Esophagus squamous epithelium (tissue), 4 donors: ENCODE measurements at regions not wholly inside any gene's neighbourhood (a gene's known extent, or its start where the extent isn't known, plus 50 kb on each side); places are given as distances from the start of the nearest gene placed in this dataset.

Source experiments
- POLR2A ChIP-seq, 4 donors: fragments of 450-650 bp; IDR thresholded peaks; one replicate each; pipeline ENCODE4 v1.6.1; 2017; ENCODE audit warnings: antibody characterized with exemption in 4 of 4, mild to moderate bottlenecking in 4 of 4, moderate library complexity in 3 of 4
- TF ChIP-seq, protein P1 (sequence below), 6 experiments: fragments of 450-650 bp in 4 of 6; fragments of 200-600 bp in 2 of 6; sonication (generic) in 2 of 6; IDR thresholded peaks; one replicate each; pipeline ENCODE4 v1.5.1; 2016 to 2019; ENCODE audit warnings: antibody characterized with exemption in 6 of 6, mild to moderate bottlenecking in 4 of 6, moderate library complexity in 4 of 6

DNA sequence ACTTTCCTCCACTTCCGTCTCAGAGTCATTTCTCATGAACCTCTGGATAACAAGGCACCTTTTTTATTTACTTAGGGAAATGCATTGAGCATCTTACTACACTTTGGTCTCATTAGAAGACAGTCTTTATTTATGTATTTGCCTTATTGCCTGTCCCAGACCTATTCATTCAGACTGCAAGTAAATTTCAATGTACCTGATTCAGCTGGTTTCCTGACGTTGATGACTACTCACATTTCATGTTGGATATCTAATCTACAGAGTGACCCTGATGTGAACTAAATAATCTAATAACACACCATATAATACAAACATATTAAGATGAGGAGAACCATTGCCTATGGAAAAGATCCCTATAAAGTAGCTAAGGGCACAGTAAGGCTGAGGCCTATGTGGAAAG is 267.7 kb downstream of the SLC6A15 start:
- TF ChIP-seq, protein P1, sequence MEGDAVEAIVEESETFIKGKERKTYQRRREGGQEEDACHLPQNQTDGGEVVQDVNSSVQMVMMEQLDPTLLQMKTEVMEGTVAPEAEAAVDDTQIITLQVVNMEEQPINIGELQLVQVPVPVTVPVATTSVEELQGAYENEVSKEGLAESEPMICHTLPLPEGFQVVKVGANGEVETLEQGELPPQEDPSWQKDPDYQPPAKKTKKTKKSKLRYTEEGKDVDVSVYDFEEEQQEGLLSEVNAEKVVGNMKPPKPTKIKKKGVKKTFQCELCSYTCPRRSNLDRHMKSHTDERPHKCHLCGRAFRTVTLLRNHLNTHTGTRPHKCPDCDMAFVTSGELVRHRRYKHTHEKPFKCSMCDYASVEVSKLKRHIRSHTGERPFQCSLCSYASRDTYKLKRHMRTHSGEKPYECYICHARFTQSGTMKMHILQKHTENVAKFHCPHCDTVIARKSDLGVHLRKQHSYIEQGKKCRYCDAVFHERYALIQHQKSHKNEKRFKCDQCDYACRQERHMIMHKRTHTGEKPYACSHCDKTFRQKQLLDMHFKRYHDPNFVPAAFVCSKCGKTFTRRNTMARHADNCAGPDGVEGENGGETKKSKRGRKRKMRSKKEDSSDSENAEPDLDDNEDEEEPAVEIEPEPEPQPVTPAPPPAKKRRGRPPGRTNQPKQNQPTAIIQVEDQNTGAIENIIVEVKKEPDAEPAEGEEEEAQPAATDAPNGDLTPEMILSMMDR (IDR thresholded peaks at IDR 0.05), result no peak
- no peak for TF ChIP-seq POLR2A (IDR thresholded peaks at IDR 0.05)
